ENCODE measurements at regions not wholly inside any gene's neighbourhood (a gene's known extent, or its start where the extent isn't known, plus 50 kb on each side); places are given as distances from the start of the nearest gene placed in this dataset.

- DNase-seq: no peak
Measured at GRCh38 chr22:27685970-27686369, 115.6 kb downstream of the MN1 start.

- no peak for DNase-seq
Measured at GRCh38 chr22:27686534-27686933, 115.0 kb downstream of the MN1 start.

- DNase-seq: no peak
Measured at GRCh38 chr22:27687984-27688545, 113.5 kb downstream of the MN1 start.

GRCh38 chr22:27689664-27690063 lies 111.9 kb downstream of the MN1 start:
- no peak for DNase-seq

- no peak for DNase-seq
Measured at GRCh38 chr22:27690599-27690998, 111.0 kb downstream of the MN1 start.

GRCh38 chr22:27692243-27692642 lies 109.3 kb downstream of the MN1 start:
- DNase-seq: no peak

- DNase-seq: no peak
Measured at GRCh38 chr22:27695925-27696324, 105.6 kb downstream of the MN1 start.

- no peak for DNase-seq
Measured at GRCh38 chr22:27697888-27698287, 103.7 kb downstream of the MN1 start.

All from NCI-H2081 treated with DMSO at 0.1 percent for 48 hours (cell line).